Mucosa of descending colon (tissue), 3 donors: ENCODE measurements at regions not wholly inside any gene's neighbourhood (a gene's known extent, or its start where the extent isn't known, plus 50 kb on each side); places are given as distances from the start of the nearest gene placed in this dataset.

Experiments used
- ATAC-seq: fragments of 200-7000 bp; cut with Tn5 transposase; one replicate; pipeline ENCODE4 v1.9.1; 2020; ENCODE audit warnings: mild to moderate bottlenecking, moderate library complexity
- DNase-seq, 3 donors: peaks; one replicate each; pipeline ENCODE4 v3.0.0-alpha.2; 2020
- H3K36me3 ChIP-seq: fragments of 200-600 bp; one replicate; pipeline ENCODE4 v1.8.0; 2021; ENCODE audit warnings: low read depth, mild to moderate bottlenecking
- H3K4me1 ChIP-seq: fragments of 200-600 bp; one replicate; pipeline ENCODE4 v1.8.0; 2021; ENCODE audit warnings: low read depth, mild to moderate bottlenecking
- H3K4me3 ChIP-seq: fragments of 200-600 bp; one replicate; pipeline ENCODE4 v1.8.0; 2021; ENCODE audit warnings: mild to moderate bottlenecking
- H3K9me3 ChIP-seq: fragments of 200-600 bp; one replicate; pipeline ENCODE4 v1.8.0; 2021; ENCODE audit warnings: mild to moderate bottlenecking
- CTCF ChIP-seq: fragments of 200-600 bp; IDR thresholded peaks from one replicate; pipeline ENCODE4 v1.8.0; 2022; ENCODE audit warnings: antibody characterized with exemption, mild to moderate bottlenecking
- intact Hi-C, 2 donors: fragments of 100-400 bp; cut with DNase I in 1 of 2; cut with micrococcal nuclease in 1 of 2; formaldehyde crosslinking; loops; one replicate each; pipeline versions ENCODE4 v1.11.0 to v1.11.1; 2022; cut with DNase I, micrococcal nuclease
- donor health status: DM: no; HTN: no; CAD: no; lungs with moderate emphysema.
- donor health status: DM: no; HTN: no; CAD: no.
- donor health status: DM: no; HTN: yes; CAD: no.

- no peaks in the 10 kb centered on the region for H3K36me3 ChIP-seq
- ATAC-seq = no peak
- intact Hi-C loops = no loop called here
- H3K4me1 ChIP-seq = no peaks in the 10 kb centered on the region
- no peak for DNase-seq
- peaks cover 7% of the 10 kb centered on the region for H3K9me3 ChIP-seq
- H3K4me3 ChIP-seq = no peak overlapping the region
- TF ChIP-seq CTCF = no peak
Observed at GRCh38 chr1:65670518-65670917, 122.2 kb upstream of the PDE4B start.

DNA sequence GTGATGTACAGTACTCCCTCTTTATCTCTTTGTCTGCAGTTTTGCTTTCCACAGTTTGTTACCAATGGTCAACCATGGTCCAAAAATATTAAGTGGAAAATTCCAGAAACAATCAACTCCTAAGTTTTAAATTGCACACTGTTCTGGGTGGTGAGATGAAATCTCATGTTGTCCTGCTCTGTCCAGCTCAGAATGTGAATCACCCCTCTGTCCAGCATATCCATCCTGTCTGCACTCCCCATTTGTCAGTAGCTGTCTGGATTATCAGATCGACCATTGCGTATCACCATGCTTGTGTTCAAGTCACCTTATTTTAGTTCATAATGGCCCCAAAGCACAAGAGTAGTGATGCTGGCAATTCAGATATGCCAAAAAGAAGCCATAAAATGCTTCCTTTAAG, 118.2 kb upstream of the PDE4B start:
- DNase-seq (no peak), ATAC-seq (no peak)
- Histone ChIP-seq H3K36me3 (no peaks in the 10 kb centered on the region), H3K9me3 (no peaks in the 10 kb centered on the region), H3K4me1 (no peaks in the 10 kb centered on the region), H3K4me3 (no peak overlapping the region)
- intact Hi-C loops = no loop called here
- no peak for TF ChIP-seq CTCF

DNA sequence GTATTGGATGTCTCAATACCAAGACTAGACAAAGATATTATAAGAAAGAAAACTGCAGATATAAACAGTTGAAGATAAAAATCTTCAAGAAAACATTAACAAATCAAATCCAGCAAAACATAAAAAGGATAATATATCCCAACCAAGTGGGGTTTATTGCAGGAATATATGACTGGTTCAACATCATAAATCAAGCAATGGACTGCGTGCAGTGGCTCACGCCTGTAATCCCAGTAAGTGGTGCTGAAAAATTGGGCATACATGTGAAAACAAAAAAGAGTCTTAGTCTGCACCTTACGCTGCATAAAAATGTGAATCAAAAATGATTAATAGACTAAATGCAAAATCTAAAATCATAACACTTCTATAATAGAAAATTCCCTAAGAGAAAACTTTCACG, 112.9 kb upstream of the PDE4B start:
- ATAC-seq (no peak), DNase-seq (no peak)
- Histone ChIP-seq H3K4me3 (no peak overlapping the region), H3K4me1 (no peaks in the 10 kb centered on the region), H3K36me3 (no peaks in the 10 kb centered on the region), H3K9me3 (no peaks in the 10 kb centered on the region)
- TF ChIP-seq CTCF = no peak
- intact Hi-C loops = loop anchor here in 1 of 2 donors (10.0 kb wide), 2 partner anchors 435 to 465 kb away; no protein-coding TSS in a partner anchor

DNA sequence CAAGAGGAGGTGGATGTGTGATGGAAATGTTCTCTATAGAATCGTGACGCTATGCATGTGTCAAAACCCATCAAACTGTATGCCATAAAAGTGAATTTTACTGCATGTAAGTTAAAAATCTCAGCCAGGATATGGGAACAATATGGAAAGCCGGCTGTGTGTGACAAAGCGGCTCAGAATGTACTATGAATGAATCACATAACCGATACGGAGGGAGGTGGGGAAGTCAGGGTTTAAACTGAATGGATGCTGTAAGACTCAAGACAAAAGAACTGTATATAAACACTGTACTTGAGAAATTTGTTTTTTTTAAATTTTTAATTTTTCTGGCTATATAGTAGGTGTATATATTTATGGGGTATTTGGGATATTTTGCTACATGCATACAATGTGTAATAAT, 111.6 kb upstream of the PDE4B start:
- Histone ChIP-seq H3K4me3 (no peak overlapping the region), H3K36me3 (no peaks in the 10 kb centered on the region), H3K4me1 (no peaks in the 10 kb centered on the region), H3K9me3 (no peaks in the 10 kb centered on the region)
- ATAC-seq (no peak), DNase-seq (no peak)
- TF ChIP-seq CTCF = no peak
- intact Hi-C loops = loop anchor here in 1 of 2 donors (10.0 kb wide), 2 partner anchors 436 to 466 kb away; no protein-coding TSS in a partner anchor

- Histone ChIP-seq H3K36me3 (no peaks in the 10 kb centered on the region), H3K9me3 (no peaks in the 10 kb centered on the region), H3K4me3 (no peak overlapping the region), H3K4me1 (no peaks in the 10 kb centered on the region)
- peak; percentile 99 for ATAC-seq
- intact Hi-C loops = loop anchor here (5.0 to 10.0 kb wide), 3 partner anchors 255 to 473 kb away; no protein-coding TSS in a partner anchor
- peak; percentile 70 to 95 (median 87) for DNase-seq
- TF ChIP-seq CTCF = peak; percentile 84
Observed at GRCh38 chr1:65687428-65688214, 105.1 kb upstream of the PDE4B start.
